ENCODE measurements at regions not wholly inside any gene's neighbourhood (a gene's known extent, or its start where the extent isn't known, plus 50 kb on each side); places are given as distances from the start of the nearest gene placed in this dataset.

DNA sequence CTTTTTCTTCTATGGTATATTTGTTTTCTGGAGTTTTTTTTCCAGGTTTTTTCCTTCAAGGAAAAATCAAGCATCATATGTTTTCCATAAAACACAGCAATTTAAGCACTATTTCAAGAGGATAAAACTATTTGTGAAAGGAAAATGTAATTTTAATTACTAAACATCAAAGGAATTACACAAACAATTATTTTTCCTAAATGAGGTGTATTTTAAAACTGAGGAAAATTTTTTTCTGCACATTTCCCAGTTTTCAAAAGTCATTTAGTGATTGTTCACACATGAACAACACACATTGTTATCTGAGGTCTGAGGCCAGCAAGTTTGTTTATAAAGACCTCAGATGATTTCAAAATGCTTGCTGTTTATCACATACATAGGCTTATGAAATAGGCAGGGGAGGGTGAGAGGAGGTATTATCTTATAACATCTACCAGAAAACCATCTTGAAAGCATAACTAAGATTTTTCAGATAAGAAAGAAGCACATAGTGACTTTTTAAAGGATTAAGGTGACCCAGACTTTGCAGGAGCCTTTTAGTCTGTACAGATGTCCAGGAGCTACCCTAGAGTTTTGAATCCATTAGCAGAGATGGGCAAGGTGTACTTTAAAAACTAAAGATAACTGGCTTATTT lies 381.6 kb downstream of the GJA1 start (continued):
- TF ChIP-seq, protein P1, sequence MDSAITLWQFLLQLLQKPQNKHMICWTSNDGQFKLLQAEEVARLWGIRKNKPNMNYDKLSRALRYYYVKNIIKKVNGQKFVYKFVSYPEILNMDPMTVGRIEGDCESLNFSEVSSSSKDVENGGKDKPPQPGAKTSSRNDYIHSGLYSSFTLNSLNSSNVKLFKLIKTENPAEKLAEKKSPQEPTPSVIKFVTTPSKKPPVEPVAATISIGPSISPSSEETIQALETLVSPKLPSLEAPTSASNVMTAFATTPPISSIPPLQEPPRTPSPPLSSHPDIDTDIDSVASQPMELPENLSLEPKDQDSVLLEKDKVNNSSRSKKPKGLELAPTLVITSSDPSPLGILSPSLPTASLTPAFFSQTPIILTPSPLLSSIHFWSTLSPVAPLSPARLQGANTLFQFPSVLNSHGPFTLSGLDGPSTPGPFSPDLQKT (CRISPR knock-in tag; IDR thresholded peaks at IDR 0.05; ENCODE audit: borderline replicate concordance), result no peak

DNA sequence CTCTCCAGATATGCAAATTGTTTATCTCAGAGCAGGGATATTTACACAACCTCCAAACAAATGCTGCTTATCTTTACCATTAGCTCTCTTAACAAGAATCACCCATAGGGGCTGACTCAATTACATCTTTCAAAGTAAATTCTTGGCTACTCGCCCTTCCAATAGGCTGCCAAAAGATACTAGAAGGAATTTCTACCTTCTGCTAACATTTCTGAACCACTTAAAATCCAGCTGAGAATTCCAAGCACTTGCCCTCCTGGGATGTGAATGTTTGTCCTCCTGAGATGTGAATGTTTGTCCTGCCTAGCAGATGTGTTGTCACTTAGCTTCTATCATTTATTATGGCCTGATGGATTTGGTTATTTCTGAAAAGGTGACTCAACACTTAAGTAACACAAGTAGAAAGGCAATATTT lies 388.0 kb downstream of the GJA1 start:
- CTCF ChIA-PET (ENCODE audit: low intra/inter-chr PET ratio, low total read pairs), result no interaction called here
- no peak for TF ChIP-seq ZNF547 (CRISPR knock-in tag; IDR thresholded peaks at IDR 0.05)
- no peak for TF ChIP-seq ZNF296 (CRISPR knock-in tag; conservative IDR thresholded peaks at IDR 0.05)
- no peak for TF ChIP-seq CBX2 (IDR thresholded peaks at IDR 0.05; ENCODE audit: low read depth, low read length)
- no peak for TF ChIP-seq CBX2 (CRISPR knock-in tag; IDR thresholded peaks at IDR 0.05; ENCODE audit: low read depth)
- no peak for TF ChIP-seq SIX1 (CRISPR knock-in tag; IDR thresholded peaks at IDR 0.05; ENCODE audit: borderline replicate concordance)
- no peak for TF ChIP-seq ZFP1 (CRISPR knock-in tag; IDR thresholded peaks at IDR 0.05)
- no peak for TF ChIP-seq ZNF670 (CRISPR knock-in tag; IDR thresholded peaks at IDR 0.05; ENCODE audit: borderline replicate concordance)
- TF ChIP-seq BRD4 (CRISPR knock-in tag; IDR thresholded peaks at IDR 0.05), result no peak
- TF ChIP-seq ZNF672 (CRISPR knock-in tag; IDR thresholded peaks at IDR 0.05), result no peak
- TF ChIP-seq POLR2A (IDR thresholded peaks at IDR 0.05; ENCODE audit: insufficient read depth in 1 of 2, low read depth in 2 of 2, low read length in 2 of 2), result no peak
- TF ChIP-seq, protein P2, sequence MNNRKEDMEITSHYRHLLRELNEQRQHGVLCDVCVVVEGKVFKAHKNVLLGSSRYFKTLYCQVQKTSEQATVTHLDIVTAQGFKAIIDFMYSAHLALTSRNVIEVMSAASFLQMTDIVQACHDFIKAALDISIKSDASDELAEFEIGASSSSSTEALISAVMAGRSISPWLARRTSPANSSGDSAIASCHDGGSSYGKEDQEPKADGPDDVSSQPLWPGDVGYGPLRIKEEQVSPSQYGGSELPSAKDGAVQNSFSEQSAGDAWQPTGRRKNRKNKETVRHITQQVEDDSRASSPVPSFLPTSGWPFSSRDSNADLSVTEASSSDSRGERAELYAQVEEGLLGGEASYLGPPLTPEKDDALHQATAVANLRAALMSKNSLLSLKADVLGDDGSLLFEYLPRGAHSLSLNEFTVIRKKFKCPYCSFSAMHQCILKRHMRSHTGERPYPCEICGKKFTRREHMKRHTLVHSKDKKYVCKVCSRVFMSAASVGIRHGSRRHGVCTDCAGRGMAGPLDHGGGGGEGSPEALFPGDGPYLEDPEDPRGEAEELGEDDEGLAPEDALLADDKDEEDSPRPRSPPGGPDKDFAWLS (CRISPR knock-in tag; IDR thresholded peaks at IDR 0.05; ENCODE audit: borderline replicate concordance), result no peak
- TF ChIP-seq, protein P3, sequence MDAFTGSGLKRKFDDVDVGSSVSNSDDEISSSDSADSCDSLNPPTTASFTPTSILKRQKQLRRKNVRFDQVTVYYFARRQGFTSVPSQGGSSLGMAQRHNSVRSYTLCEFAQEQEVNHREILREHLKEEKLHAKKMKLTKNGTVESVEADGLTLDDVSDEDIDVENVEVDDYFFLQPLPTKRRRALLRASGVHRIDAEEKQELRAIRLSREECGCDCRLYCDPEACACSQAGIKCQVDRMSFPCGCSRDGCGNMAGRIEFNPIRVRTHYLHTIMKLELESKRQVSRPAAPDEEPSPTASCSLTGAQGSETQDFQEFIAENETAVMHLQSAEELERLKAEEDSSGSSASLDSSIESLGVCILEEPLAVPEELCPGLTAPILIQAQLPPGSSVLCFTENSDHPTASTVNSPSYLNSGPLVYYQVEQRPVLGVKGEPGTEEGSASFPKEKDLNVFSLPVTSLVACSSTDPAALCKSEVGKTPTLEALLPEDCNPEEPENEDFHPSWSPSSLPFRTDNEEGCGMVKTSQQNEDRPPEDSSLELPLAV (CRISPR knock-in tag; conservative IDR thresholded peaks at IDR 0.05; ENCODE audit: low read depth), result no peak
- no peak for TF ChIP-seq SOX5 (CRISPR knock-in tag; IDR thresholded peaks at IDR 0.05; ENCODE audit: borderline replicate concordance)
- no peak for TF ChIP-seq ZNF713 (CRISPR knock-in tag; IDR thresholded peaks at IDR 0.05)
- TF ChIP-seq ARNT (IDR thresholded peaks at IDR 0.05), result no peak
- TF ChIP-seq EEA1 (CRISPR knock-in tag; IDR thresholded peaks at IDR 0.05; ENCODE audit: borderline replicate concordance), result no peak
- no peak for TF ChIP-seq MAZ (IDR thresholded peaks at IDR 0.05; ENCODE audit: borderline replicate concordance, low read depth, low read length)
- no peak for TF ChIP-seq MAZ (CRISPR knock-in tag; IDR thresholded peaks at IDR 0.05; ENCODE audit: low read depth)

More for the DNA sequence above, 388.0 kb downstream of the GJA1 start:
- Histone ChIP-seq H3K9me3 (ENCODE audit: low read length) (peaks cover 11% of the 10 kb centered on the region), H3K27me3 (ENCODE audit: control insufficient read depth in 1 of 2, insufficient read depth in 2 of 2, low read length in 2 of 2) (no peaks in the 10 kb centered on the region), H4K20me1 (ENCODE audit: insufficient read depth, low read length) (no peaks in the 10 kb centered on the region), H3K9ac (ENCODE audit: insufficient read depth, low read depth, low read length) (no peak overlapping the region), H3K27ac (ENCODE audit: extremely low read length, insufficient read depth, low read length) (no peak overlapping the region), H3K36me3 (replicated peaks in 1 of 2; ENCODE audit: control insufficient read depth in 1 of 2, insufficient read depth in 2 of 2, low read length in 2 of 2) (no peaks in the 10 kb centered on the region), H3K4me1 (ENCODE audit: insufficient read depth, low read length) (no peaks in the 10 kb centered on the region), H2AFZ (ENCODE audit: low read length) (no peak overlapping the region), H3K4me3 (replicated peaks in 1 of 3; ENCODE audit: insufficient read depth in 1 of 3, low read depth in 2 of 3, low read length in 3 of 3) (no peak overlapping the region), H3K79me2 (ENCODE audit: insufficient read depth, low read length) (no peaks in the 10 kb centered on the region), H3K4me2 (ENCODE audit: low read depth, low read length) (no peak overlapping the region)
- WGBS (ENCODE audit: low lambda C conversion rate), result 0% methylated on average over 1 of the region's 1 CpG
- ATAC-seq (no peak), FAIRE-seq (no peak), DNase-seq (ENCODE audit: low spot score) (no peak)
- POLR2A ChIA-PET, result no interaction called here
- intact Hi-C loops (cut with micrococcal nuclease; ENCODE audit: unreplicated experiment) (no loop called here), in situ Hi-C loops (cut with HindIII; ENCODE audit: extremely low pct_ligation_motif_present, low pct_unique_long_range_greater_than_20kb) (no loop called here)
- BruUV-seq (replicated peaks), result no TSS peak
